ENCODE measurements at regions not wholly inside any gene's neighbourhood (a gene's known extent, or its start where the extent isn't known, plus 50 kb on each side); places are given as distances from the start of the nearest gene placed in this dataset.

DNA sequence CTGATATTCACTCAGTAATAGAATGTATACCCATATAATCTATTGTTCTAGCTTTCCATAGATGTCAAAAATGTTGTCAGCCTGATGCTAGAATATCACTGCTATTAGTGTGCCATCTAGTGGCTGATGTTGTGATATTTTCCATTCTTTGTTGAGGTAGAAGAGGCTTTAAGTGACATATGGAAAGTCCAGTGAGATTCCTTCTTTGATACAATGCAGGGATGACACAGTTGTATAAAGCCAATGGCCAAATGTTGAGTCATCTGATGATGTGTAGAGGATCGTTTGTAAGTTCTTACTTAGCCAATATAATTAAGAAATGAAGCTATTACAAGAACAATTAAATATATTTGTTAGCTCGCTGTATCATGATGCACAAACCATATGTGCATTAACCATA, 58.1 kb upstream of the PCED1B start:
- Histone ChIP-seq H2AFZ (no peak overlapping the region), H3K4me2 (ENCODE audit: low read length) (no peak overlapping the region), H3K4me3 (ENCODE audit: low read depth, low read length) (no peak overlapping the region), H3K9me3 (ENCODE audit: control insufficient read depth, low read length) (no peaks in the 10 kb centered on the region), H3K27ac (no peak overlapping the region), H3K36me3 (ENCODE audit: control insufficient read depth, insufficient read depth, low read length) (no peaks in the 10 kb centered on the region), H3K27me3 (ENCODE audit: control insufficient read depth, insufficient read depth, low read length) (no peaks in the 10 kb centered on the region), H3K79me2 (no peaks in the 10 kb centered on the region), H3K4me1 (no peaks in the 10 kb centered on the region), H3K9ac (no peak overlapping the region)
- TF ChIP-seq, protein P1, sequence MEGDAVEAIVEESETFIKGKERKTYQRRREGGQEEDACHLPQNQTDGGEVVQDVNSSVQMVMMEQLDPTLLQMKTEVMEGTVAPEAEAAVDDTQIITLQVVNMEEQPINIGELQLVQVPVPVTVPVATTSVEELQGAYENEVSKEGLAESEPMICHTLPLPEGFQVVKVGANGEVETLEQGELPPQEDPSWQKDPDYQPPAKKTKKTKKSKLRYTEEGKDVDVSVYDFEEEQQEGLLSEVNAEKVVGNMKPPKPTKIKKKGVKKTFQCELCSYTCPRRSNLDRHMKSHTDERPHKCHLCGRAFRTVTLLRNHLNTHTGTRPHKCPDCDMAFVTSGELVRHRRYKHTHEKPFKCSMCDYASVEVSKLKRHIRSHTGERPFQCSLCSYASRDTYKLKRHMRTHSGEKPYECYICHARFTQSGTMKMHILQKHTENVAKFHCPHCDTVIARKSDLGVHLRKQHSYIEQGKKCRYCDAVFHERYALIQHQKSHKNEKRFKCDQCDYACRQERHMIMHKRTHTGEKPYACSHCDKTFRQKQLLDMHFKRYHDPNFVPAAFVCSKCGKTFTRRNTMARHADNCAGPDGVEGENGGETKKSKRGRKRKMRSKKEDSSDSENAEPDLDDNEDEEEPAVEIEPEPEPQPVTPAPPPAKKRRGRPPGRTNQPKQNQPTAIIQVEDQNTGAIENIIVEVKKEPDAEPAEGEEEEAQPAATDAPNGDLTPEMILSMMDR (IDR thresholded peaks at IDR 0.05): peak; percentile 69

DNA sequence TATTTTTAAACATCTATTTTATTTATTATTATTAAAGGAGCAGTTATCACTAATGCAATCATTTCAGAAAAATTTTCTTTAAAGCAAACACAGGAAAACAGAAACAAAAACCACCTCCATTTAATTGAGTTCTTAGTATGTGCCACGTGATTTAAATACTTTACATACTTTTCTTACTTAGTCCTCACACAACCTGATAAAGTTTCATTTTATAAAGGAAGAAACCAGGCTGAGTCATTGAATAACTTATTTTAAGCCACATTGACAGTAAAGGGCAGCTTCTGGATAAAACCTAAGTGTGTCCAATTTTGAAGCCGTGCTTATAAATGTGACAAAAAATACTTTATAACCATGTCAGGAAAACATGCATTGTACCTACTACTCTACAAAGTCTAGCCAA, 57.1 kb upstream of the PCED1B start:
- Histone ChIP-seq H3K27me3 (ENCODE audit: control insufficient read depth, insufficient read depth, low read length) (no peaks in the 10 kb centered on the region), H2AFZ (no peak overlapping the region), H3K27ac (no peak overlapping the region), H3K4me3 (ENCODE audit: low read depth, low read length) (no peak overlapping the region), H3K79me2 (no peaks in the 10 kb centered on the region), H3K4me2 (ENCODE audit: low read length) (no peak overlapping the region), H3K9ac (no peak overlapping the region), H3K4me1 (no peaks in the 10 kb centered on the region), H3K9me3 (ENCODE audit: control insufficient read depth, low read length) (no peaks in the 10 kb centered on the region), H3K36me3 (ENCODE audit: control insufficient read depth, insufficient read depth, low read length) (no peaks in the 10 kb centered on the region)
- TF ChIP-seq, protein P1 (IDR thresholded peaks at IDR 0.05): no peak

- Histone ChIP-seq H3K36me3 (ENCODE audit: control insufficient read depth, insufficient read depth, low read length) (no peaks in the 10 kb centered on the region), H3K4me2 (ENCODE audit: low read length) (no peak overlapping the region), H2AFZ (no peak overlapping the region), H3K9ac (no peak overlapping the region), H3K9me3 (ENCODE audit: control insufficient read depth, low read length) (no peaks in the 10 kb centered on the region), H3K27ac (no peak overlapping the region), H3K4me1 (no peaks in the 10 kb centered on the region), H3K4me3 (ENCODE audit: low read depth, low read length) (no peak overlapping the region), H3K79me2 (no peaks in the 10 kb centered on the region), H3K27me3 (ENCODE audit: control insufficient read depth, insufficient read depth, low read length) (no peaks in the 10 kb centered on the region)
- TF ChIP-seq, protein P1 (IDR thresholded peaks at IDR 0.05): no peak
Measured at GRCh38 chr12:47023311-47023710, 56.1 kb upstream of the PCED1B start.

DNA sequence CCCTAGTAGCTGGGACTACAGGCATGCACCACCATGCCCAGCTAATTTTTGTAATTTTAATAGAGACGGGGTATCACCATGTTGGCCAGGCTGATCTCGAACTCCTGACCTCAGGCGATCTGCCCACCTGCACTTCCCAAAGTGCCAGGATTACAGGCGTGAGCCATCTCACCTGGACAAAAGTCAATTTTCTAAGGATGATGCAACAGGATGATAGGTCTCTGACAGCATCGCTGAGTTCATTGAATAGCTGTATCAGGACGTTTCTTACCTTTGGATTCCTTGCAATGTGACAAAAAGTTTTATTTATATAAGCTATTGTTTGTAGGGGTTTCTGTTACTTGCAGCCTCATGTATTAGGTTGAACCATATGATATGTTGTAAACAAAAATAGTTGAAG, 55.5 kb upstream of the PCED1B start:
- H3K79me2 ChIP-seq: no peaks in the 10 kb centered on the region
- H3K4me2 ChIP-seq (ENCODE audit: low read length): no peak overlapping the region
- no peak overlapping the region for H2AFZ ChIP-seq
- TF ChIP-seq, protein P1 (IDR thresholded peaks at IDR 0.05): no peak
- no peak overlapping the region for H3K9ac ChIP-seq
- no peak overlapping the region for H3K27ac ChIP-seq
- no peaks in the 10 kb centered on the region for H3K9me3 ChIP-seq (ENCODE audit: control insufficient read depth, low read length)
- H3K36me3 ChIP-seq (ENCODE audit: control insufficient read depth, insufficient read depth, low read length): no peaks in the 10 kb centered on the region
- no peaks in the 10 kb centered on the region for H3K4me1 ChIP-seq
- no peaks in the 10 kb centered on the region for H3K27me3 ChIP-seq (ENCODE audit: control insufficient read depth, insufficient read depth, low read length)
- H3K4me3 ChIP-seq (ENCODE audit: low read depth, low read length): no peak overlapping the region

DNA sequence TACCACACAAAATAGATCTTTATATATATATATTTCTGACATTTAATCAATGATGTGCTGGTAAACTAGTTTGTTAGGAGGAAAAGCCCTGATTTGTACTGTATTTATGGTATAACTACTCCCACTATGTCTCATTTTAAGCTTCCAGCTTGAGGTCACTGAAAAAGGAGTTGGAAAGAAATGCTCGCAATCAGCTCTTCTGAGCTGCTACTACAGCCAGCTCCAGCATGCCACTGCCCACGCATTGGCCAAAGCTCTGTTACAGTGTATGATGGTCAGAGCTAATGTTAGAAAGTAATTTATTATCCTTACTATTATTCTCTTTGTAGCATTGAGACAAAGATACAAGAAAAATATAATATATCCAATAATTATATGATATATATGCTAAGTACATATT, 55.0 kb upstream of the PCED1B start:
- Histone ChIP-seq H3K9ac (no peak overlapping the region), H3K9me3 (ENCODE audit: control insufficient read depth, low read length) (no peaks in the 10 kb centered on the region), H3K4me3 (ENCODE audit: low read depth, low read length) (no peak overlapping the region), H3K79me2 (no peaks in the 10 kb centered on the region), H3K4me2 (ENCODE audit: low read length) (no peak overlapping the region), H3K36me3 (ENCODE audit: control insufficient read depth, insufficient read depth, low read length) (no peaks in the 10 kb centered on the region), H3K4me1 (no peaks in the 10 kb centered on the region), H3K27ac (no peak overlapping the region), H2AFZ (no peak overlapping the region), H3K27me3 (ENCODE audit: control insufficient read depth, insufficient read depth, low read length) (no peaks in the 10 kb centered on the region)
- TF ChIP-seq, protein P1 (IDR thresholded peaks at IDR 0.05): no peak
